ENCODE measurements at regions not wholly inside any gene's neighbourhood (a gene's known extent, or its start where the extent isn't known, plus 50 kb on each side); places are given as distances from the start of the nearest gene placed in this dataset.

DNA sequence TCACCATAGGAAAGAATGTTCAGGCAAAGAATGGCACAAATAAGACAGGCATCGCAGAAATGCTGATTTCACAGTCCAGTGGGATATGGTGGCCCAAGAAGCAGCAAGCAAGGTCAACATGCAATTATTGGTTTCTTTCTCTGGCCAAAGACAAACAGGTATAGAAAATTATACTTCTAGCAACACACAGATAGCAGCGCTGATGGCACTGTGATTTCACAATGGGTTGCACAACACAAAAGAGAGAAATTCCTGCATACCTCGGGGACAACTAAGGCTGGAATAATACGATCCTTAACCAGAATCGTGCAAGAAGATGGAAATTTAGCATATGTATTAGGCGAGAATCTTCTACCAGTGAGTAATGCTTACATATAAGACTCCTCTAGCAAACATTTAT lies 76.3 kb upstream of the NR2F2 start:
- TF ChIP-seq, protein P1, sequence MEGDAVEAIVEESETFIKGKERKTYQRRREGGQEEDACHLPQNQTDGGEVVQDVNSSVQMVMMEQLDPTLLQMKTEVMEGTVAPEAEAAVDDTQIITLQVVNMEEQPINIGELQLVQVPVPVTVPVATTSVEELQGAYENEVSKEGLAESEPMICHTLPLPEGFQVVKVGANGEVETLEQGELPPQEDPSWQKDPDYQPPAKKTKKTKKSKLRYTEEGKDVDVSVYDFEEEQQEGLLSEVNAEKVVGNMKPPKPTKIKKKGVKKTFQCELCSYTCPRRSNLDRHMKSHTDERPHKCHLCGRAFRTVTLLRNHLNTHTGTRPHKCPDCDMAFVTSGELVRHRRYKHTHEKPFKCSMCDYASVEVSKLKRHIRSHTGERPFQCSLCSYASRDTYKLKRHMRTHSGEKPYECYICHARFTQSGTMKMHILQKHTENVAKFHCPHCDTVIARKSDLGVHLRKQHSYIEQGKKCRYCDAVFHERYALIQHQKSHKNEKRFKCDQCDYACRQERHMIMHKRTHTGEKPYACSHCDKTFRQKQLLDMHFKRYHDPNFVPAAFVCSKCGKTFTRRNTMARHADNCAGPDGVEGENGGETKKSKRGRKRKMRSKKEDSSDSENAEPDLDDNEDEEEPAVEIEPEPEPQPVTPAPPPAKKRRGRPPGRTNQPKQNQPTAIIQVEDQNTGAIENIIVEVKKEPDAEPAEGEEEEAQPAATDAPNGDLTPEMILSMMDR (optimal IDR thresholded peaks at IDR 0.05 in 1 of 3, IDR thresholded peaks at IDR 0.05 in 1 of 3, conservative IDR thresholded peaks at IDR 0.05 in 1 of 3; ENCODE audit: extremely low read depth in 1 of 3, insufficient read depth in 2 of 3, low read length in 3 of 3): no peak
- no peak for TF ChIP-seq EZH2 (IDR thresholded peaks at IDR 0.05; ENCODE audit: low read length)

Data from keratinocyte (primary cell).